HepG2 (cell line): ENCODE measurements at regions not wholly inside any gene's neighbourhood (a gene's known extent, or its start where the extent isn't known, plus 50 kb on each side); places are given as distances from the start of the nearest gene placed in this dataset.

Experiments used
- ARID3A ChIP-seq: IDR thresholded peaks from 2 replicates; pipeline ENCODE4 v1.6.1; 2012; ENCODE audit warnings: low read depth, low read length, improper control_type of control experiment
- ATF3 ChIP-seq: sonication (generic); formaldehyde crosslinking; IDR thresholded peaks from 2 replicates; pipeline ENCODE4 v1.4.0; 2020; ENCODE audit warnings: missing genetic modification reagents
- CREM ChIP-seq, 2 experiments: sonication (generic) in 1 of 2; formaldehyde crosslinking in 1 of 2; IDR thresholded peaks; 2 replicates each; pipeline versions ENCODE4 v1.4.0 to v1.6.1; 2016 to 2020; ENCODE audit warnings: antibody characterized with exemption in 1 of 2, mild to moderate bottlenecking in 1 of 2, missing genetic modification reagents in 1 of 2
- FIP1L1 ChIP-seq: fragments of 200-400 bp; formaldehyde crosslinking; IDR thresholded peaks from 2 replicates; pipeline ENCODE4 v1.6.1; 2018; ENCODE audit warnings: low read depth, mild to moderate bottlenecking, low read length, moderate library complexity, borderline replicate concordance; ENCODE audit not compliant: insufficient read depth
- KDM6A ChIP-seq: IDR thresholded peaks from 2 replicates; pipeline ENCODE4 v1.6.1; 2016; ENCODE audit warnings: low read depth
- KLF16 ChIP-seq, 2 experiments: sonication (generic) in 1 of 2; formaldehyde crosslinking in 1 of 2; IDR thresholded peaks; 2 replicates each; pipeline versions ENCODE4 v1.6.1 to v1.8.0; 2016 to 2023; ENCODE audit warnings: missing genetic modification reagents in 2 of 2, missing compliant biosample characterization in 1 of 2
- PAX8 ChIP-seq: sonication (generic); formaldehyde crosslinking; IDR thresholded peaks from 2 replicates; pipeline ENCODE4 v1.8.0; 2022; ENCODE audit warnings: mild to moderate bottlenecking, missing genetic modification reagents, borderline replicate concordance
- PAXIP1 ChIP-seq: sonication (generic); formaldehyde crosslinking; conservative IDR thresholded peaks from 2 replicates; pipeline ENCODE4 v1.4.0; 2020; ENCODE audit warnings: mild to moderate bottlenecking, missing genetic modification reagents, moderate library complexity
- REL ChIP-seq: sonication (generic); formaldehyde crosslinking; conservative IDR thresholded peaks from 2 replicates; pipeline ENCODE4 v1.8.0; 2022; ENCODE audit warnings: mild to moderate bottlenecking, missing genetic modification reagents, moderate library complexity
- RERE ChIP-seq: IDR thresholded peaks from 2 replicates; pipeline ENCODE4 v1.6.1; 2016; ENCODE audit warnings: low read depth, missing genetic modification reagents, missing compliant biosample characterization
- SMC3 ChIP-seq: IDR thresholded peaks from 2 replicates; pipeline ENCODE4 v1.6.1; 2011; ENCODE audit warnings: low read length, improper control_type of control experiment
- TCF7 ChIP-seq: sonication (generic); IDR thresholded peaks from 2 replicates; pipeline ENCODE4 v1.6.1; 2016; ENCODE audit warnings: antibody characterized with exemption, low read depth
- THAP11 ChIP-seq: IDR thresholded peaks from 2 replicates; pipeline ENCODE4 v1.6.1; 2016; ENCODE audit warnings: missing biosample characterization, missing genetic modification reagents
- ZNF776 ChIP-seq: sonication (generic); formaldehyde crosslinking; IDR thresholded peaks from 2 replicates; pipeline ENCODE4 v1.4.0; 2020; ENCODE audit warnings: mild to moderate bottlenecking, missing genetic modification reagents
- ZNF788 ChIP-seq: sonication (generic); formaldehyde crosslinking; IDR thresholded peaks from 2 replicates; pipeline ENCODE4 v1.5.0; 2020; ENCODE audit warnings: mild to moderate bottlenecking, missing genetic modification reagents, borderline replicate concordance
- TF ChIP-seq, protein P1 (sequence below): sonication (generic); formaldehyde crosslinking; IDR thresholded peaks from 2 replicates; pipeline ENCODE4 v1.8.0; 2022; ENCODE audit warnings: mild to moderate bottlenecking, missing genetic modification reagents, borderline replicate concordance

DNA sequence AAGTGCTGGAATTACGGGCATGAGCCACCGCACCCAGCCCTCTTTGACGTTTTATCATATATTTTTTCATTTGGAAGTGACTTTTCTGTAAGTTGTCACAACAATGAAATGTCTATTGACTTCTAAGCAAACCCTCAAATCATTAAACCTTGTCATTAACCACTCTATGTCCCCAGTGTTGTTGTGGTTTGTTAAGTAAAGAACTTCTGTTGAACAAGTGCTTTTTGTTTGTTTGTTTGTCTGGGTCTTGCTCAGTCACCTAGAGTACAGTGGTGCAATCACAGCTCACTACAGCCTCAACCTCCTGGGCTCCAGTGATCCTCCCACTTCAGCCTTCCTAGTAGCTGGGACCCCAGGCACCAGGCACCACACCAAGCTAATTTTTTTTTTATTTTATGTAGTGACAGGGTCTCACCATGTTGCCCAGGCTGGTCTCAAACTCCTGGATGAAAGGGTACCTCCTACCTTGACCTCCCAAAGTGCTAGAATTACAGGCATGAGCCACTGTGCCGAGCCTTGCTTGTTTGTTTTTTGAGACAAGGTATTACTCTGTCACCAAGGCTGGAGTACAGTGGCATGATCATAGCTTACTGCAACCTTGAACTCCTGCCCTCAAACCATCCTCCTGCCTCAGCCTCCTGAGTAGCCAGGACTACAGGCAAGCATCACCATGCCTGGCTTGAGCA is 57.6 kb upstream of the LOC128125822 start (continued):
- TF ChIP-seq ARID3A (peak; percentile 4; the same call in 1 of the 2 replicates), KLF16 (CRISPR knock-in tag; IDR thresholded peaks at IDR 0.05) (peak in 1 of 2 experiments; percentile 59; a peak in 1 of 4 replicates), RERE (CRISPR knock-in tag) (peak; percentile 58), CREM (IDR thresholded peaks at IDR 0.05) (peak; percentile 46), CREM (CRISPR knock-in tag; IDR thresholded peaks at IDR 0.05) (no peak), ZNF788 (CRISPR knock-in tag) (peak; percentile 84; the same call in 1 of the 2 replicates), ATF3 (CRISPR knock-in tag) (0 out of 2 replicates have a peak, but pooled peaks have one; percentile 19), THAP11 (CRISPR knock-in tag) (peak; percentile 30; the same call in 1 of the 2 replicates), PAXIP1 (CRISPR knock-in tag) (peak; percentile 76), KDM6A (CRISPR knock-in tag) (peak; percentile 70), ZNF776 (CRISPR knock-in tag) (no peak), FIP1L1 (no peak), TCF7 (peak; percentile 53), SMC3 (peak; percentile 45), REL (CRISPR knock-in tag) (no peak), PAX8 (CRISPR knock-in tag) (no peak)
- TF ChIP-seq, protein P1, sequence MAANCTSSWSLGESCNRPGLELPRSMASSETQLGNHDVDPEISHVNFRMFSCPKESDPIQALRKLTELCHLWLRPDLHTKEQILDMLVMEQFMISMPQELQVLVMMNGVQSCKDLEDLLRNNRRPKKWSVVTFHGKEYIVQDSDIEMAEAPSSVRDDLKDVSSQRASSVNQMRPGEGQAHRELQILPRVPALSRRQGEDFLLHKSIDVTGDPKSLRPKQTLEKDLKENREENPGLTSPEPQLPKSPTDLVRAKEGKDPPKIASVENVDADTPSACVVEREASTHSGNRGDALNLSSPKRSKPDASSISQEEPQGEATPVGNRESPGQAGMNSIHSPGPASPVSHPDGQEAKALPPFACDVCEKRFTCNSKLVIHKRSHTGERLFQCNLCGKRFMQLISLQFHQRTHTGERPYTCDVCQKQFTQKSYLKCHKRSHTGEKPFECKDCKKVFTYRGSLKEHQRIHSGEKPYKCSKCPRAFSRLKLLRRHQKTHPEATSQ (CRISPR knock-in tag), result peak; percentile 87
